Right kidney (tissue), 1 donor: ENCODE measurements at regions not wholly inside any gene's neighbourhood (a gene's known extent, or its start where the extent isn't known, plus 50 kb on each side); places are given as distances from the start of the nearest gene placed in this dataset.

Source experiments
- DNase-seq: peaks from one replicate; pipeline ENCODE4 v3.0.0-alpha.2; 2016

DNA sequence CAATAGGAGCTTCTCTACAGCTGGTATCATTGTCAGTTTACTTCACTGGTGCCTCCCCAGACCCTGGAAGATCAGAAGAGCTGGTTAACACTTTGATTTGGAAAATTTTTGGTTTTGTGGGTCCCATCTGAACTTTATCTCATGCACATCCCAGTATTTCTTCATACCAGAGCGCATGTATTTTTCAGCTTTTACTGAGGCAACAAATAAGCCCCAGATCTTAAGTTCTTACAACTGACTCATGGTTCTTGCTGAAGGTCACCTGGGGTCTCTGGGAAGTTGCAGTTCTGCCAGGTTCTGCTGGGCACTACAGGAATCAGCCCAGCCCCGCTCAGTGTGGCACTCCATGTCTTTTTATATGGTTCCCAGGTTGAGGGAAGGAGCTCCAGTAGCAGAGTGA, 1249.9 kb downstream of the EFNB2 start:
- DNase-seq: no peak

GRCh38 chr13:105282406-105283285, 1252.8 kb downstream of the EFNB2 start:
- peak; percentile 10 for DNase-seq

- DNase-seq: peak; percentile 9
These were observed 1256.5 kb downstream of the EFNB2 start for GRCh38 chr13:105278943-105279381.

DNA sequence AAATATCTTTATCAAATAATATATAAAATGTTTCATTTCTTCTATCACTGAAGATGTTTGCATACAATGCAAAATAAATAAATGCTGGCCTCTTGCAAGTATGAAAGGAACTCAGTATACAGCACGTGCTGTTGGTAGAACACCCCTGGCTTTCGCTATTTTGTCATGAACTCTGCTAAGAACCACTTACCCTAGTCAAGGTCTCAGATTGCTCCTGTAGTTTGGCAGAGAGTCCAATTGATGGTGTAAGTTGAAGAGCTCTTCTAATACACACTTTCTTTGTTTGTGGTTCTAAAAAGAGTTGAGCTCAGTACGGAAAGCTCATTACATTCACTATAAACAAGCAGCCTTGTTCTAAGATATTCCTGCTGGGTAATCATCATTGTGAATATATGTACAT, 1258.9 kb downstream of the EFNB2 start:
- no peak for DNase-seq

- no peak for DNase-seq
These were observed 1261.7 kb downstream of the EFNB2 start for GRCh38 chr13:105273665-105274222.

DNA sequence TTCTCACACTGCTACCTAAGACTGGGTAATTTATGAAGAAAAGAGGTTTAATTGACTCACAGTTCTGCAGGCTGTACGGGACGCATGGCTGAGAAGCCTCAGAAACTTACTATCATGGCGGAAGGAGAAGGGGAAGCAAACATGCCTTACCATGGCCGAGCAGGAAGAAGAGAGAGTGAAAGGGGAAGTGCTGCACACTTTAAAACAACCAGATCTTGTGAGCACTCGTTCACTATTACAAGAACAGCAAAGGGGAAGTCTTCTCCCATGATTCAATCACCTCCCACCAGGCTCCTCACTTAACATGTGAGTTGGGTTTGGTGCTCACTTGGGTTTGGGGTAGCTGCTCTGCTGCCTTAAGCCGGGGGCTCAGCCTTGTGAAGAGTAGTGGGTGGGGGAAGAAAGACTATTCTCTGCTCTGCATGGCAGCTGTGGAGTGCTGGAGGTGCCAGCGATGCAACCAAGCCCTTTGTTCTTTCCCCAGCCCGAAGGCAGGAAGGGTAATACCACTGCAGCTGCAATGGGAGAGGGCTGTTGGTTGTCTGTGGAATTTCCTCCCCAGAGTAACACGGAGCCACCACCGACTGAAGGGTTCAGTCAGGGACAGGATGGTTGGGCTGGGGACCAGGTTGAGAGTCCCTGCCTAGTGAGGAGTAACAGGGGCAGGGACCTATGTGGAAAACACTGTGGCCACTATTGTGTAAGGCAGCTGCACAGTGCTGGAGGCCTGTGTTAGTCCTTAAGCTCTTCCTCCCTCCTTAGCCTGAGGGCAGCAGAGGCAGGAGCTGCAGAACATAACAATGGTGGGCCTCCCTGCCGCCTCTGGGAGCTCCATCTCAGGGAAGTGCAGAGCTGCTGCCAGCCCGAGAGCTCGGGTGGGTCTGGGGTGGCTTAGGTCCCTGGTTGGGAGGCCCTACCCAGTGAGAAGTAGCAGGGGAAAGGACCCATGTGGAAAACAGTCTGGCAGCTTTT, 1262.5 kb downstream of the EFNB2 start:
- no peak for DNase-seq

- DNase-seq: no peak
These were observed 1268.8 kb downstream of the EFNB2 start for GRCh38 chr13:105266615-105267014.

GRCh38 chr13:105262579-105262978, 1272.9 kb downstream of the EFNB2 start:
- DNase-seq: no peak

DNA sequence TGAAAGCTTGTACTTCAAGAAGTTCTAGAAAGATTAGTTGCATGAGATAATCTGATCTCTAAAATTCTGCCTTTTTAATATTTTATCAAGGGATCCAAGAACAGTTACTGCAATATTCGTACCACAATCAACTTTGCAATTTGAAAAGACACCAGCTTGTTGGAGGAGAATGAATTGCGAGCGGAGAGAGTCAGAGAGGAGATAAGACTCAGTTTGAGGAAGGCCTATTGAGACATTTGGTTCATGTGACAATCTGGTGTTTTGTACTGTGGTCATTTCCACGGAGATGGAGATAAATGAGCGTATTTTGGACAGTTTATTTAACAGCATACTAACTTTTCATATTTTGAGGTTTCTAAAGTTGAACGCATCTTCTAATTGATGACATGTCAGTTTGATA, 1276.0 kb downstream of the EFNB2 start:
- DNase-seq: no peak

DNA sequence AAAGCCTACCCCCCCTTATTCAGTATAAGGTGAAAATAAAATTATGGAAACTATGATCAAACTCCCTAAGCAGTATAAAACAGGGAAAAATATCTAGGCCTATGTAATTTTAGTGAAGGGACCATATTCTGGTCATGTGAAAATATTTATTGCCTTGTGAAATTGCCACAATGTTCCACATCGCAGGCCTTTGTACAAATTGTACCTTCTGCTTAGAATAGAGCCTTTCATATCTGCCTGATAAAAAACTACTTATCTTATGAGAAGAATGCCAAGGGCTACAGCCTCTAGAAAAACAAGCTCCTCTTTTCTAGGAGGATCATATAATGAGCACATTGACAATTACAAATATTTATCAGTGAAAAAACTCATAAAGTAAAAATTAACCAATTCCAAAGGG, 1280.0 kb downstream of the EFNB2 start:
- DNase-seq: no peak

GRCh38 chr13:105251293-105251692, 1284.2 kb downstream of the EFNB2 start:
- no peak for DNase-seq

DNA sequence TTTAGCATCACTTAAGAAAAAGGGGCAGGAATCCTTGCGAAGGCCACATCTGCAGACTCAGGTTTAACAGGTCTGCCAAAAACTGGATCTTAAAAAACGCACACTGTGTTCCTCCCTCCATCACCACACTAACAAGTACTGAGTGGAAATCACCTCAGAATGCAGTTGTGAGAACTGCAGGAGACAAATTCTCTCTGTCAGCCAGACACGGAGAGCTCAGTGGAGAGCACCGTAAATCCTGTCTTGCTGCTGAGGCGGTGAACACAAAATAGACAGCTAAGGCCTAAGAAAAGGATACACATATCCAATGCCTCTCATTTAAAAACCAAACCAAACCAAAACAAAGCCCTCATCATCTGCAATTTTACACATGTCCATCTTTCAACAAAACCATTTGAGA, 1287.6 kb downstream of the EFNB2 start:
- no peak for DNase-seq

DNA sequence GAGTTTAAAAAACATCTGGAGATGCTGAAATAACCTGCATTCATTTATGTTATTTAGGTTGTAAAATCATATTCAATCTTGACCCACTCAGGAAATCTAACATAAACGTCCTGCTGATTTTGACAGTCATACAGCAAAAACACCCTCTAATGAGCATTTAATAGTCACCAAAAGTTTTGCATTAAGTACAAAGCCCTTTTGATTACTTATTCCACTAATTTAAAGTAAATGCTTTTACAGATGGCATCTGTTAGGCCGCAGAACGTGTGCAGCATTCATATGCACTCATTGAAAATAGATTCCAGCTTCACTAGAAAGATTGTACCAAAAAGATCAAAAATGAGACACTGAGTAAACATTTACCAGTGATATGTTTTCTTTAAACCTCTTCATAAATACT, 1295.1 kb downstream of the EFNB2 start:
- DNase-seq: no peak

DNA sequence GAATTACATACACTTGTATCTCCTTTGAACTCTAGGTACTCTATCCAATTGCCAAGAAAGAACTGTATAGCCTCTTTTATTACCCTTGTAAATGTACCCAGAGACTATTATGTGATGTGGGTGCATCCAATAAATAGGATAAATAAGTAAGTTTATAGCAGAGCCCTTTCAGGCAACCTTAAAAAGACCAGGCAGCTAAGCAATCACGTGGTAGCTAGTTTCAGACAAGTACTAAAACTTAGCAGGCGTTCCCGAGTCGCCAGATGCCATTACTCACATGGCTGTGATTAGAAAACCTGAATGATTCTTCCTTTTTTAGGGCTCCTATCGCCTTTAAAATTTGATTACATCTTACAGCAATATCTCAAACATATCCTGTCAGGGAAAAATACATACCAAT, 1303.0 kb downstream of the EFNB2 start:
- DNase-seq: no peak

GRCh38 chr13:105232006-105232405, 1303.5 kb downstream of the EFNB2 start:
- DNase-seq: no peak

- no peak for DNase-seq
These were observed 1303.9 kb downstream of the EFNB2 start for GRCh38 chr13:105231579-105231978.

DNA sequence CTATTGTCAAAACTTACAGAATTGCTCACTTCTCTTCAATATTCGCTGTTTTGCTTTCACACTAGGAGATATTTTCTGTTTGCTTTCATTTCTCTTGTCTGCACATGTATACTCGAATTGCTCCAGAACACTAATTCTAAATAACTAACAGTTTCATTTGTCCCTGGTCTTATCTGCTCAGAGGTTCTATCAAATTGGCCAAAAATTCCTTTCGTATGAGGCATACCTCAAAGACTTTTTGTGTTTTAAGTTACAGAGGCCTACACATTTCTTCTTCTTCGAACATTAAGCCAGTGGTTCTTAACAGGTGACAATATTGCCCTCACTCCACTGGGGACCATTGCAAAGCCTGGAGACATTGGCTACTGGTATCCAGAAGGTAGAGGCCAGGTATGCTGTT, 1314.6 kb downstream of the EFNB2 start:
- no peak for DNase-seq

DNA sequence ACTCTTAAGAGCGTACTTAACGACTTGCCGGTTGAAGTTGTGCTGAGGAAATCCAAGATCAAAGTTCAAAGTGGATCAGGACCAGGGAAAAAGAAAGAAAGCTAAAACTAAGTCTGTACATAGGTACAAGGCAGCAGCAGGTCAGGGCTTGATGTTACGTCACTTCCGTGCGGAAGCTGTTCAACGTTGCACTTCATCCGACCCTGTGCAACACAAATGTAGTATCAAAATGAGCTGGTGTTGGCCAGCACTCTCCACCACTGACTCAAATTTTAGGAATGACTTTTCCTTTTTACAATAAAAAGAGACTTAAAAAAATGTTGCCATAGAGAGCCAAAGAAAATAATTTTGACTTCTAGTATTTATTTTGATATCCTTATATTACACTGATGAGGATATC, 1315.4 kb downstream of the EFNB2 start:
- no peak for DNase-seq

DNA sequence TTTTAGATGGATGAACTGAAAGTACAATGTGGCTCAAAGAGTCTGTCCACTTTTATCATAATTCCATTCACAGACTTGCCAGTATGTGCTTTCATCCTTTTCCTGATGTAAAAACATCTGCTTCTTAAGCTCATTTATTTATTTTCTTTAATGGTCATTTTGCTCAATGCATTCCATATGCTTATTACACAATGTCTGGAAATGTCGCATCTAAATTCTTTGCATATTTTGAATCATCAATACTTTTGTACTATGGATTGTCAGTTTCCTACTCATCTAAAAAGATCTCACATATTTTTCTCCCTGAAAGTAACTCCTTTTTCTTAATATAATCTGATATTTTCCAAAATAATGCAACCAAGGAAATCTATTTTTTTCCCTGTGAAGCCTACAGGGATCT, 1315.8 kb downstream of the EFNB2 start:
- DNase-seq: no peak

- DNase-seq: no peak
These were observed 1322.0 kb downstream of the EFNB2 start for GRCh38 chr13:105213512-105213911.

GRCh38 chr13:105207572-105208293, 1327.7 kb downstream of the EFNB2 start:
- DNase-seq: no peak

DNA sequence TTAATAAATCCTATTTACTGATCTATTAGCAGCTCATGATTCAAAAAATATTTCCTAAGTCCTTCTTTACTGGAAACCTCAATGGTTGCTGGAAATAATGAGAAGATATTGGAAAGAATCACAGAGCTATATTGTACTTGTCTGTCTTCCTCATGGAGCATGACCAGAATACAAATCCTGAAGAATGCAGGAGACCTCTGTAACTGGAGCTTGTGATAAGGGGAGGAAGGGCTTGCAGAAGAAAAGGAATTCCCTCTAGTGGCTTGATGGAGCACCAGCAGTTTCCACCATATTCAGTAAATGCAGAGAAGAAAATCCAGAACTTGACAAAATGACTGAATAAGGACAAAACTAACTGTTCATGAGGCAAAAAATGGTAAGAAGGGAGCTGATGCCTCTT, 1333.1 kb downstream of the EFNB2 start:
- DNase-seq: peak; percentile 5
